Inferior parietal cortex (tissue), 1 donor: ENCODE measurements at regions not wholly inside any gene's neighbourhood (a gene's known extent, or its start where the extent isn't known, plus 50 kb on each side); places are given as distances from the start of the nearest gene placed in this dataset.

Source experiments
- DNase-seq: peaks from one replicate; pipeline ENCODE4 v3.0.0-alpha.2; 2016; ENCODE audit errors: extremely low spot score

DNA sequence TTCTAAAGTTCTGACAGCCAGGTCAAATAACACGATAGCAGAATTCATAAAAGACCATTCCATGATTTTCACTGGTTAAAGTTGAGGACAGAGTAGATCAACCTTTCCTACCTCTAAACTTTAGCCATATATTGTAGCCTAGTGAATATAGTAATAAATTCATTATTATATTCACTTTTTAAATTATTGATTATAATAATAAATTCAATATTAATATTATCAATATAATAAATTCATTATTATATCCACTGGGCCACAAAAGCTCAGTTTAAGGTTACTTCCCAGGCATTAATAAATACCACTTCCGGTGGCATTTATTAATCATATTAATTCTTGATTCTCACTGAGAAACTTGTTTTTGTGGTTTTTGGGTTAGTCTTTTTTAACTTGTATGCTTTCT, 85.7 kb upstream of the GPC6 start:
- DNase-seq: no peak

DNA sequence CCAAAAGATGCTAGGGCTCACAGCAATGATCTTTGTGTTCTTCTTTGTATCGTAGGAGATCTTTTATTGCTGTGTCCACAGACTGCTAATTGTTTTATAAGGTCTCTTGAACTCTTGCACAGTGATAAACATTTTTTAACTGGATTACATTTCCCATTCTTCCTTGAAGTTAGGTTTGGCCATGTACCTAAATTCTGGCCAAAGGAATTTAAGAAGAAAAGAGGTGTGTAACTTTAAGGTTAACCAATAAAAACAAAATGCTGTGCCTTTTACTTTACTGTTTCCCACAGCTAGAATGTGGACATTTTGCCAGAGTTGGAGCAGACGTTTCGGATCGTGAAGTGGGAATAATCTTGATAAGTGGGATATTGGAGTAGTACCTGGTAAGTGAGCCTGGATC, 82.6 kb upstream of the GPC6 start:
- no peak for DNase-seq

DNA sequence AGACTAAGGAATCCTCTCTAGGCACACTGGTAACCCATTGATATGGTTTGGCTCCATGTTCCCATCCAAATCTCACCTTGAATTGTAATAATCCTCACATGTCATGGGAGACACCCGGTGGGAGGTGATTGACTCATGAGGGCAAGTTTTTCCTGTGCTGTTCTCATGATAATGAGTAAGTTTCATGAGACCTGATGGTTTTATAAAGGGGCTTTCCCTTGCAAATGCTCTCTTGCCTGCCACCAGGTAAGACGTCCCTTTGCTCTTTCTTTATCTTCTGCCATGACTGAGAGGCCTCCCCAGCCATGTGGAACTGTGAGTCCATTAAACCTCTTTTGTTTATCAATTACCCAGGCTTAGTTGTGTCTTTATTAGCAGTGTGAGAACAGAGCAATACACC, 81.4 kb upstream of the GPC6 start:
- DNase-seq: no peak

DNA sequence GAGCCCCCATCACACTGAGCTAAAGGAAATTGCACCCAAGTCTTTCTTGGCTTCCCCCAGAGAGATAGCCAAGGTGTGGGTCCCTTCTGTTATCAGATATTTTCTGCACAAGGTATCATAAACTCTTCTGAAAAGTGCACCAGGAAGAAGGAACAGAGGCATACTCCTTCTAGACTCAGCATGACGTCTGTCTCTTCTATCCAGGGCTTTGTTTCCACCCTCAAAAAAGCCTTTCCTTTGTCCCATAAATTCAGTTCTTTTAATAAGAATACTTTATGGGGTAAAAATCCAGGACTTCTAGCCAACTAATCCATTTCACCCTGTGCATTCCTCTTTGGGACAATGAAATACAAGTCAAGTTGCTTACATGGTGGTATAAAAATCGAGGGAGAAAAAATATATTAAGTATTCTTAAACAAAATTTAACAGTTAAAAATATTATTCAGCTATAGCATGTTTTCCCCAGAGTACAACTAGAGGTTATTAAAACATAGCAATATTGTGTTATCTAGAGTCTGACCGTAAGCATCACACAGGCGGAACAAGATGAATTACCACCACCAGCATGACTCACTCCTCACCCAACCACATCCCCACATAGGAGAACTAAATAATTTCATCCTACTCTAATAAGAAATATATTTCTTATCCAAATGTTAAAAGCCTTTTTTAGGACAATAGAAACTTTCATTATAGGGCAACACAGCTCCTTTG, 79.9 kb upstream of the GPC6 start:
- DNase-seq: no peak

DNA sequence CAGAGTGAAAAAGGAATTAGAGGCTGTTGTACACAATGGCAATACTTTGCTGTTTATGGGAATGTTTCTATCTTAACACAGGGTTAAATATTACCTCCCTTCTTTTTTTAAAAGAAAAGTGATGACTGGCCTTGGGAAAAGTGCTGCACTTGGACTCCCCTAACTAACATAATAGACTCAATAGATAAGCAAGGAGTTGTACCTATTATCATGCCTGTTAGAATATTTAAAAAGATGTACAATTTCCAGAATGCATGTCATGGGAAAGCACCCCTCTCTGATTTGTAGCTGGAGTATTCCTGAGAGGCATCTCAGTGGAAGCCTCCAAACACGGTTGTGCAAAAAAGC, 79.3 kb upstream of the GPC6 start:
- no peak for DNase-seq

DNA sequence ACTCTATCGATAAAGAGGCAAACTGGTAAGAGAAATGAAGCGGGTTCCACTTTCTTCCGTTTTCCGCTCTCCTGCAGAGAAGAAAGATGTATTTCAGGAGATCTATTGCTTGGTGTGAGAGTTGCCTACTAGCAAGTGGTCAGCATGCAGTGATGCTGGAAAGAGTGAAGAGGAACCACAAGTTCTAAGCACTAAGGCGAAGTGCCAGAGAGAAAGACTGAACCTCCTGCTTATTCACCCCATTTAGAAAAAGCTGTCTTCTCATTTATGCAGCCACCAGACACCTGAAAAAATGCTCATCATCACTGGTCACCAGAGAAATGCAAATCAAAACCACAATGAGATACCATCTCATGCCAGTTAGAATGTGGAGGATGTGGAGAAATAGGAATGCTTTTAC, 78.7 kb upstream of the GPC6 start:
- no peak for DNase-seq

DNA sequence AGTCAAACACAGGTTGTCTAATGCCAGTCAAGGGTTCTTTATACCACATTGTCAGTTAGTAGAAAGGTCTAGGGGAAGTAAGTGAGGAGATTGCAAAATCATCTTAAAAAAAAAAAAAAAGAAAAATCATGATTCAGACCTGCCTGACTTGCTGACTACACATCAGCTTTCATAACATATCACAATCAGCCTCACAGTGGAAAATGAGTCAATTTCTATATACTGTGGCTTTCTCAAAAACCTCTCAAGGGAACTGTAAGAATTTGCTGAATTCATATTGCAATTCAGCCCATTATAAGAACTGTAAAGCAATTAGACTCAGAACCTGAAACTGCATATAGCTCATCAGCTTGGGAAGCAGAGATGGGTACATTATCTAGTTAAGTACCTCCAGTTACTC, 75.3 kb upstream of the GPC6 start:
- no peak for DNase-seq

DNA sequence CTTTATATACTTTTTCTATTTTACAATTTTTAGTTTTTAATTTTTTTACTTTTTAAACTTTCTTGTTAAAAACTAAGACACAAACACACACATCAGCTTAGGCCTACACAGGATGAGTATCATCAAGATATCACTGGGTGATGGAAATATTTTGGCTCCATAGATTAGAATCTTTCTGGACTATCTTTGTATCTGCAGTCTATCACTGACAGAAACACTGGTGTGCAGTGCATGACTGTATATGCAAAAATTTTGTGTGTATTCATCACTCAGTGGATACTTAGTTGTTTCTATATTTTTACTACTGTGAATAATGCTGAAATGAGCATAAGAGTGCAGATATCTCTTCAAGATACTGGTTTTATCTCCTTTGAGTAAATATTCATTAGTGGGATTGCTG, 68.0 kb upstream of the GPC6 start:
- no peak for DNase-seq

DNA sequence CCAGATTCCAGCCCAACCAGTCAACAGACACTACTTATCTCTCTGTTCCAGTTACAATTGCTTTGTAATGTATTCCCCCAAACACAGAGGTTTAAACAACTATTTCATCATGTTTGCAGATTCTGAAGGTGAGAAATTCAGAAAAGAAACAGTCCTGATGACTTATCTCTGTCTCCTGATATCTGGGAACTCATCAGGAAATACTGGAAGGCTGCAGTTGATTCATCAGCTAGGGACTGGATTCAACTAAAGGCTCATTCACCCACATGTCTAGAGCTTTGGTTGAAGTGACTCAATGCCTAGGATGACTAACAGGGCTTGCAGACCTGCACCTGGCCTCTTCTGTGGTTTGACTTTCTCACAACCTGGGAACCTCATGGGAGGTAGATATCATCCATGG, 56.6 kb upstream of the GPC6 start:
- DNase-seq: no peak

DNA sequence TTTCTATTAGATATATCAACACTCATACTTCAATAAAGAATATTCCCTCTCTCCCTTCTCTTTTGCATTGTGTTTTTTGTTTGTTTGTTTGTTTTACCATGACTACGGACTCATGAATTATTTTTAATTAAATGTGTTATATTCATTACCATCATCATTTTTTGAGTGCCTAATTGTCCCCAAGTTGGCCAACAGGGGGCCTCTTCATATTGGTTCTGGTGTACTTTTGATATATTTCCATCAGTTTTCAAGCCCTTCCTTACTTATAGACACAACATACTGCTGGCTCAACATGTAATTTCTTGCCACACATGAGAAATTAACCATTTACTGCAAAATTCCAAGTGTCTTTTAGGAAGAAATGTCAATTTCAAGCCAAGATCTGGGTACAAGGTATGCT, 54.5 kb upstream of the GPC6 start:
- DNase-seq: no peak

DNA sequence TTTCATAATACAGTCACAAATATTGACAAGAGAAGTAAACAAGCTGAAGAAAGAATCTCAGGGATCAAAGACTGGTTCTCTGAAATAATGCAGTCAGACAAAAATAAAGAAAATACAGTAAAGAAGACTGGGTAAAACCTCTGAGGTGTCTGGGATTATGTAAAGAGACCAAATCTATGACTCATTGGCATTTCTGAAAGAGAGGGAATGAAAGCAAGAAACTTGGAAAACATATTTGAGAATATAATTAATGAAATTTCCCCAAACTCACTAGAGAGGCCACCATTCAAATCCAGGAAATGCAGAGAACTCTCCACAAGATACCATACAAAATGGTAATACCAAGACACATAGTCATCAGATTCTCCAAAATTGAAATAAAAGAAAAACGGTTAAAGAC, 53.0 kb upstream of the GPC6 start:
- DNase-seq: no peak

DNA sequence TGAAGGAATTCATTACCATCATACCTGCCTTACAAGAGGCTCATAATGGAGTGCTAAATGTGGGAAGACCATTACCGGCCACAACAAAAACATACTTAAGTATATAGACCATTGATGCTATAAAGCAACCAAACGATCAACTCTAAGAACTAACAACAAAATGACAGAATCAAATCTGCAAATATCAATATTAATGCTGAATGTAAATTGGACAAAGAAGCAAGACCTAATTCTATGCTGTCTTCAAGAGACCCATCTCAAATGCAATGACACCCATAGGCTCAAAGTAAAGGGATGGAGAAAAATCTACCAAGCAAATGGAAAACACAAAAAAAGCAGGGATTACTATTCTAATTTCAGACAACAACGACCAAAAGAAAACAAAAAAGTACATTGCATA, 52.3 kb upstream of the GPC6 start:
- DNase-seq: no peak
